M059J (cell line): ENCODE measurements at regions not wholly inside any gene's neighbourhood (a gene's known extent, or its start where the extent isn't known, plus 50 kb on each side); places are given as distances from the start of the nearest gene placed in this dataset.

Experiments used
- DNase-seq: peaks from one replicate; pipeline ENCODE4 v3.0.0-alpha.2; 2012; ENCODE audit warnings: low read depth

GRCh38 chr13:31927219-31927653 lies 104.3 kb upstream of the FRY start:
- DNase-seq = no peak

DNA sequence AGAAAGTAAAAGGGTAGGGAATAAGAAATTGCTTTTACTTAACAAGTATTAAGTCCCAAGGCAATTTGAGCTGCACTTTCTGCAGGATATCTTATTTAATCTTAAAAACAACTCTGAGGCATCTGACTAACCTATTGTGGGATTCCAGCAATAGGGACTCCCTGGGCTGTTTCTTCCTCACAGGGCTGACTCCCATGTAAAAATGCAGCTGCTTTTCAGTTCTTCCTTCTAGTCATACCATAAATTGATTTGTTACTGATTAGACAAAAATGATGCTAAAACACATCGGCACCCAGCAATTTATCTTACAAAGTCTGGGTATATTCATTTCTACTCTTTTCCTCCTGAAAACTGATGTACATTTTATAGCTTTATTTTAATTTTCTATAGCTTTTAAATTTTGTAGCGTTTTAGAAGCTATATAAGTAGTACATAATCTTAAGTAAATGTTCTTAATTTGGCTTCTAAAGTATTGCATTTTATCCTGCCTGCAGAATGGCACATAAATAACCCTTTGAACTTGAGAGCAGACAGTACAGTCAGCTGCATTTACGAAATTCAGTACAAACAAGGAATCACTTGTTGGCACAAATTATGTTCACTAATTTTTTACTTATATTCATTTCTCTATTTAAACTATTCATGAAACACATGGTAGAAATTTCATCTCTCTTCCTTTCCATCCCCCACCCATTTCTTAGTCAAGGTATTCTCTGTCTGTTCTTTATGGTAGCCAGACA lies 102.4 kb upstream of the FRY start:
- DNase-seq = no peak

DNA sequence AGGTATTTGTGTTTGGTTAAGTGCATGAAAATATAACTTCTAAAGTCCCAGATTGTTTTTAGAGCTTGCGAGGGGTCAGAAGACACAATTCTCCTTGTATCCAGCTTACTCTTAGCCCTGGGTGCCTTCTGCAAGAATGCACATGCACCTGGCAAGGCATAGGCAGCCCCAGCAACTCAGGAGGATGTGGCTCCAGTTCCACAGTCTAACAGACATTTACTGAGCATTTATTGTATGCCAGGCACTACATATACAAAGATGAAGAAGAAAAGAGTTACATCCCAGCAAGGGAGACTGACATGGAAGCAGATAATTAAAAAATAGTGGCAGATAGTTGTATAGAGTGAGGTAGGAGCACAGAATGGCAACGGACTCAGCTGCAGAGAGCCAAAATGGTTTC lies 101.1 kb upstream of the FRY start:
- no peak for DNase-seq

GRCh38 chr13:31930901-31931522 lies 100.6 kb upstream of the FRY start:
- peak; percentile 55 for DNase-seq

- DNase-seq = no peak
Measured at GRCh38 chr13:31937436-31937835, 94.1 kb upstream of the FRY start.

GRCh38 chr13:31940076-31940475 lies 91.5 kb upstream of the FRY start:
- DNase-seq = no peak

GRCh38 chr13:31943591-31943990 lies 88.0 kb upstream of the FRY start:
- no peak for DNase-seq

DNA sequence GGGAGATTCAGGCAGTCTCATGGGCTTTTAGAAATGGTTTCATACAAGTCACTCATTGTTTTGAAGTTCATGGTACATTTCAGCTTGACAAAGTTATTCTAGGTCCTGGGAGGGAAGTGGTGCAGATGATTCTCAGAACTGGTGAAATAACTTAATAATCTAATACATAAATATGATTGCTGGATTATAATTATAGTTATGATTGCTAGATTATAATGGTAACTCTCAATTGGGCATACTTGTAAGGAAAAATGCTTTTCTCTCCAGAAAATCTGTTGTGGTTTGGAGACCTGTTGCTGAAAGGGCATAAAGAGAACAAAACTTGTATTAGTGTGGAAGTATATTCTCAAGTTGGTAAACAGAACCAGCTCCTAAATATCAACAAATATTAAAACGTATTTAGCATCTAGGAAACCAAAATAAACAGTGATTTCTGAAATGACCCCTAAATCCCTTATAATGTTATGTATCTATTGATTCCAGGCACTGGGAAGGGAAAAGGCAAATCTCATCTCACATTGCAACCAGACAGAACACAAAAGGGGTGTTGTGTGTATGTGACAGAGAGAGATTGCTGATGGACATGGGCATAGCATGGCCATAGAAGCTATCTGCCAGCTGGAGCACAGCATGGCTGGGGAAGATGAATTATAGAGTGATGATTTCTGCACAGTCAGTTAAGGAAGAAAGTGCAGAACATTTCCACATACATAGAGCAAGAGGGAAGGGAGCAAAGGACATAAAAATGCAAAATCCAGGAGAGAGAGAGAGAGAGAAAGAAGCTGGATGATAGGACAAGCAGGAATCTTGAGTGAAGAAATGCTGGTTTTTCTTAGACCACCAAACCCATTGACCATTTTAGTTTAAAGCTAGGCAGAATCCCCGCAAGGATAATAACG lies 87.1 kb upstream of the FRY start:
- no peak for DNase-seq

DNA sequence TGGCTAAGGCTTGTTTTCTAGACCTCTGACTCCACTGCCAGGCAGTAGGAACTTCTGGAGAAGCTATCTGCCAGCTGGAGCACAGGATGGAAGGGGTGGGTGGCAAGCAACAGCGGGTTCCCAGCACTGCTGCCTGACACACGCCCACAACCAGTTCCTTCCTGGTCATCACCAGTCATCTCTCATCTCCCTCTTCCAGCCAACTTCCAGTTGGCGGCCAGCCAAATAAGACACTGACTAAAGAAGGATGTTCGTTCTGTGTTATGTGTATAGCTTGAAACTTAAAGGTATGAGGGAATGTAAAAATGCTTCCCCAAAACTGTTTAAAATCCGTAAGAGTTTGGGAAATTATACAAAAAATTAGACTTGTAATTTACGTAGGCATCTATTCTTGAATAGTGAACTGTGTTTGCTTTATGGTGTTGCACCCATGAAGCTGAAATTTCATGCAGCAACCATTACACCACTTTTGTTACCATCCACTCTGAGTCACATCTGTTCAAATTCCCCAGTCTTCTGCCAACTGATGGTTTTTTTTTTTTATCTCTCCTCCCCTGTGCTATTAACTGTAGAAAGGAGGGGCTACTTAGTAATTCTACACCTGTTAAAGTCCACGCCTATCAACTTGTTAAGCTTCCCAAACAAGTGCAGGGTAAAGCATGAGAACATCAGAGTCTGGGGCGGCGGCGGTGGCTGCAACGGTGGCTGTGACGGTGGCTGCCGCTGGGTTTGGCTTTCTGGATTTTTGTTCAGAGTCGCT lies 86.2 kb upstream of the FRY start:
- peak; percentile 81 for DNase-seq

GRCh38 chr13:31946091-31946770 lies 85.3 kb upstream of the FRY start:
- DNase-seq = no peak

- DNase-seq = no peak
Measured at GRCh38 chr13:31947105-31947504, 84.5 kb upstream of the FRY start.

GRCh38 chr13:31947506-31947905 lies 84.1 kb upstream of the FRY start:
- DNase-seq = no peak

DNA sequence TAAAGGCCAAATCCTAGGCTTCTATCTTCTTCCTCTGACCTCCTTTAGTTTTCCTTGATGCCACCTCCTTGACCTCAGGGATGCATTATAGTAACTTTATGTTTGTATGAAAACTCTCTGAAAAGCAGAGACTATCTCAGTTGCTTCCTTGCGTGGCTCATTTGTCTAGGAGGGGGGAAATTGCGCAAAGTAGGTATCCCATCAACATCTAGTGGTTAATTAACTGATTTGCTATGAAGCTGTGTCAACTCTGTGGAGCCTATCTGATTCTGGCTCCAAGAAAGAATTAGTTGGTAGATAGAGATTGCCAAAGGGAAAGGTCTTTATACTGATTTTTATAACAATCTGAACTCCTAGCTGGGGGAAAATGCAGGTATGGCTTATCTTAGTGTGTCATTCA lies 82.1 kb upstream of the FRY start:
- no peak for DNase-seq

DNA sequence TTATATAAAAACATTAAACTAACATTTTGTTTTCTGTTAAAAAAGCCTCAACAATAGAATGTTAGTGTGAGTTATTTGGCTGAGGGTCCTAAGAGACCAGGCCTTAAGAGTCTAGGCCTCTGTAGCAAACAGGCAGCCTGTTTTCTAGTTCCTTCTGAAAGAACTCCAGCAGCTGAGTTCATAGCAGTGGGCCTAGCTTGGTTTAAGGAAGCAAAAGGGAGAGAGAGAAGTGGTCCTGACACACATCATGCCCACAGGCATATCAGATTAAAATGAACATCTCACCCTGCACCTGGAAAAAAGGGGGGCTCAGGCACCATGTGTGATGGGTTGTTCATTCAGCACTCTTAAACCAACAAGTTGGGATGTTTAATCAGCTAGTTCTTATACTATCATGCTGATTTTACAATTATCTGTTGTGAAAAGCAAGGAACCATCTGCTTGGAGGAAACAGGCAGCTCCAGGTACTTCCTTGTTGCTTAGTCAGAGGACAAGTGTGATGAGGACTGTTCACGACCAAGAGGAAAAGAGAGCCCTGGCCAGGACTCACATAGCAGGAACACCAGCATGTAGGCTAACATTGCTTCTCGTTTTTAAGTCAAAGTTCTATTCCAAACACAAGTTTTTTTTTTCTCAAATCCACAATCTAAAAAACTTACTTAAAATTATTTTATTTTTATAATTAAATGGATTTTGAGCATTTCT lies 81.3 kb upstream of the FRY start:
- DNase-seq = no peak

- peak; percentile 28 for DNase-seq
Measured at GRCh38 chr13:31951215-31951678, 80.3 kb upstream of the FRY start.

DNA sequence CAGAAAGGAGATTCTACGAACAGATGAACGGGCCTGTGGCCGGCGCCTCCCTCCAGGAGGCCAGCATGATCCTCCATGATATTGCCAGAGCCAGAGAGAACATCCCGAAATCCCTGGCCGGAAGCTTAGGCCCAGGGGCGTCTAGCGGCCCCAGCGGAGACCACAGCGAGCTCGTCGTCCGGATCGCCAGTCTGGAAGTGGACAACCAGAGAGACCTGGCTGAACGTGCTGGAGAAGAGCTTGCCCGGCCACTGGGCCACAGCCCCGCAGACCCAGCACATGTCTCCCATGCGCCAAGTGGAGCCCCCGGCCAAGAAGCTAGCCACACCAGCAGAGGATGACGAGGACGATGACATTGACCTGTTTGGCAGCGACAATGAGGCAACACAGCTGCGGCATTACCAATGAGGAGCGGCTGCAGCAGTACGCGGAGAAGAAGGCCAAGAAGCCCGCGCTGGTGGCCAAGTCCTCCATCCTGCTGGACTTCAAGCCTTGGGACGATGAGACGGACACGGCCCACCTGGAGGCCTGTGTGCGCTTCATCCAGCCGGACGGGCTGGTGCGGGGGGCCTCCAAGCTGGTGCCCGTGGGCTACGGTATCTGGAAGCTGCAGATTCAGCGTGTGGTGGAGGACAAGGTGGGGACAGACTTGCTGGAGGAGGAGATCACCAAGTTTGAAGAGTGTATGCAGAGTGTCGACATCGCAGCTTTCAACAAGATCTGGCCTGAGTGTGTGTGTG lies 78.8 kb upstream of the FRY start:
- DNase-seq = no peak

GRCh38 chr13:31955101-31955500 lies 76.5 kb upstream of the FRY start:
- no peak for DNase-seq

GRCh38 chr13:31955741-31956140 lies 75.8 kb upstream of the FRY start:
- no peak for DNase-seq

GRCh38 chr13:31956980-31957644 lies 74.5 kb upstream of the FRY start:
- DNase-seq = no peak
